OCI-LY1 (cell line): ENCODE measurements at regions not wholly inside any gene's neighbourhood (a gene's known extent, or its start where the extent isn't known, plus 50 kb on each side); places are given as distances from the start of the nearest gene placed in this dataset.

Experiments
- EZH2 ChIP-seq: fragments of 200-600 bp; sonication (generic), shearing (Covaris generic); IDR thresholded peaks from 2 replicates; pipeline ENCODE4 v1.8.0; 2017; ENCODE audit warnings: borderline replicate concordance, mixed run types, mild to moderate bottlenecking, antibody characterized with exemption, low read length, moderate library complexity, mixed read lengths
- TF ChIP-seq, protein P1 (sequence below): fragments of 200-600 bp; sonication (generic), shearing (Covaris generic); IDR thresholded peaks from 2 replicates; pipeline ENCODE4 v1.5.1; 2017; ENCODE audit warnings: mild to moderate bottlenecking, antibody characterized with exemption, low read length, moderate library complexity, mixed read lengths

DNA sequence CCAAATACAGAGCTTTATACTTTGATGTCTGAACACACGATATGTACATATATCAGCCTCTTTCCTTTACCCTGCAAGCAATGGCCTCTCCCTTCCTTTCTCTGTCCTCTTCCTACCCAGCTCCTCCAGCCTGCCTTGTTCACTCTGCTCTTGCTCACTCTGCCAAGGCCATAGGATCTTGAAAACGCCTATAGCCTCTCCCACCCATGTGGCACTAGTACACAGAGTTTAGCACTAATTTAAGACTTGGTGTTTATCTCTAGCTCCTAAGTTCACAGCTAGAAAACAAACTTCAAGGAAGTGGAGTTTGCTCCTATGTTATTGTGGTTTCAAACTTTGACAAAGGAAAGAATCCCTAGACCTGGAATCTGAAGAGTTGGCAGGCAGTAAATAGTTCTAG is 225.0 kb upstream of the RUNX1 start:
- TF ChIP-seq, protein P1, sequence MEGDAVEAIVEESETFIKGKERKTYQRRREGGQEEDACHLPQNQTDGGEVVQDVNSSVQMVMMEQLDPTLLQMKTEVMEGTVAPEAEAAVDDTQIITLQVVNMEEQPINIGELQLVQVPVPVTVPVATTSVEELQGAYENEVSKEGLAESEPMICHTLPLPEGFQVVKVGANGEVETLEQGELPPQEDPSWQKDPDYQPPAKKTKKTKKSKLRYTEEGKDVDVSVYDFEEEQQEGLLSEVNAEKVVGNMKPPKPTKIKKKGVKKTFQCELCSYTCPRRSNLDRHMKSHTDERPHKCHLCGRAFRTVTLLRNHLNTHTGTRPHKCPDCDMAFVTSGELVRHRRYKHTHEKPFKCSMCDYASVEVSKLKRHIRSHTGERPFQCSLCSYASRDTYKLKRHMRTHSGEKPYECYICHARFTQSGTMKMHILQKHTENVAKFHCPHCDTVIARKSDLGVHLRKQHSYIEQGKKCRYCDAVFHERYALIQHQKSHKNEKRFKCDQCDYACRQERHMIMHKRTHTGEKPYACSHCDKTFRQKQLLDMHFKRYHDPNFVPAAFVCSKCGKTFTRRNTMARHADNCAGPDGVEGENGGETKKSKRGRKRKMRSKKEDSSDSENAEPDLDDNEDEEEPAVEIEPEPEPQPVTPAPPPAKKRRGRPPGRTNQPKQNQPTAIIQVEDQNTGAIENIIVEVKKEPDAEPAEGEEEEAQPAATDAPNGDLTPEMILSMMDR = no peak
- no peak for TF ChIP-seq EZH2
